Kidney (tissue), 13 donors: ENCODE measurements at regions not wholly inside any gene's neighbourhood (a gene's known extent, or its start where the extent isn't known, plus 50 kb on each side); places are given as distances from the start of the nearest gene placed in this dataset.

Experiments
- DNase-seq, 5 donors: peaks; one replicate each; pipeline ENCODE4 v3.0.0-alpha.2; 2013 to 2020
- FAIRE-seq: peaks from 2 replicates; lab custom pipeline; 2012; peaks lifted over from hg19 to GRCh38; lab: Jason Lieb, UNC
- H3K27ac ChIP-seq, 2 donors: one replicate each; pipeline ENCODE4 v1.7.0; 2013; ENCODE audit warnings: low read depth in 2 of 2, low read length in 2 of 2, inconsistent platforms in 1 of 2
- H3K27me3 ChIP-seq: one replicate; pipeline ENCODE4 v1.7.1; 2013; ENCODE audit warnings: low read length, inconsistent platforms; ENCODE audit not compliant: control insufficient read depth, insufficient read depth
- H3K36me3 ChIP-seq, 3 donors: one replicate each; pipeline versions ENCODE4 v1.7.0 to v1.7.1; 2013; ENCODE audit warnings: low read length in 3 of 3, control low read depth in 1 of 3, inconsistent platforms in 1 of 3; ENCODE audit not compliant: insufficient read depth in 3 of 3, control insufficient read depth in 2 of 3
- H3K4me1 ChIP-seq, 3 donors: one replicate each; pipeline versions ENCODE4 v1.7.0 to v1.7.1; 2013; ENCODE audit warnings: low read length in 3 of 3, inconsistent platforms in 1 of 3, low read depth in 1 of 3; ENCODE audit not compliant: control insufficient read depth in 2 of 3, insufficient read depth in 2 of 3
- H3K4me3 ChIP-seq, 3 donors: one replicate each; pipeline versions ENCODE4 v1.7.0 to v1.8.1; 2013; ENCODE audit warnings: low read length in 3 of 3, control low read depth in 1 of 3, inconsistent platforms in 1 of 3
- H3K9ac ChIP-seq, 3 donors: one replicate each; pipeline versions ENCODE4 v1.7.0 to v1.7.1; 2013; ENCODE audit warnings: low read length in 3 of 3, control low read depth in 1 of 3, inconsistent platforms in 1 of 3
- H3K9me3 ChIP-seq, 3 donors: one replicate each; pipeline versions ENCODE4 v1.7.0 to v1.7.1; 2013; ENCODE audit warnings: low read length in 3 of 3, control low read depth in 1 of 3, inconsistent platforms in 1 of 3; ENCODE audit not compliant: control insufficient read depth in 2 of 3, insufficient read depth in 1 of 3
- CTCF ChIP-seq: IDR thresholded peaks from 3 replicates; pipeline ENCODE4 v1.5.1; 2012; ENCODE audit warnings: mild to moderate bottlenecking, moderate library complexity, borderline replicate concordance; ENCODE audit not compliant: insufficient read depth; ENCODE audit errors: extremely low read depth
- intact Hi-C: fragments of 100-400 bp; cut with DNase I; formaldehyde crosslinking; loops from one replicate; pipeline ENCODE4 v1.11.1; 2022
- donor health status: control.
- donor health status: control.
- donor health status: control.
- donor health status: control.
- donor health status: control.
- donor health status: DM: yes; HTN: yes; CAD: no.
- donor health status: Normal renal cell carcinoma (clear cell type).

- TF ChIP-seq CTCF: no peak
- no peaks in the 10 kb centered on the region for H3K36me3 ChIP-seq
- no peaks in the 10 kb centered on the region for H3K4me1 ChIP-seq
- no peak overlapping the region for H3K9ac ChIP-seq
- FAIRE-seq: no peak
- intact Hi-C loops: no loop called here
- H3K27me3 ChIP-seq: no peaks in the 10 kb centered on the region
- no peak overlapping the region for H3K27ac ChIP-seq
- no peak overlapping the region for H3K4me3 ChIP-seq
- no peaks in the 10 kb centered on the region for H3K9me3 ChIP-seq
- DNase-seq: no peak
These were observed 103.0 kb downstream of the VCPKMT start for GRCh38 chr14:50013198-50013918.

GRCh38 chr14:50013934-50014333 lies 102.4 kb downstream of the VCPKMT start:
- Histone ChIP-seq H3K9me3 (no peaks in the 10 kb centered on the region), H3K4me1 (no peaks in the 10 kb centered on the region), H3K27me3 (no peaks in the 10 kb centered on the region), H3K27ac (no peak overlapping the region), H3K36me3 (no peaks in the 10 kb centered on the region), H3K4me3 (no peak overlapping the region), H3K9ac (no peak overlapping the region)
- no peak for FAIRE-seq
- TF ChIP-seq CTCF: no peak
- intact Hi-C loops: no loop called here
- DNase-seq: no peak

GRCh38 chr14:50014809-50015430 lies 101.5 kb downstream of the VCPKMT start:
- H3K9ac ChIP-seq: no peak overlapping the region
- DNase-seq: no peak
- H3K36me3 ChIP-seq: no peaks in the 10 kb centered on the region
- no peak for FAIRE-seq
- intact Hi-C loops: no loop called here
- H3K4me1 ChIP-seq: no peaks in the 10 kb centered on the region
- no peaks in the 10 kb centered on the region for H3K9me3 ChIP-seq
- H3K27ac ChIP-seq: no peak overlapping the region
- no peak overlapping the region for H3K4me3 ChIP-seq
- no peaks in the 10 kb centered on the region for H3K27me3 ChIP-seq
- TF ChIP-seq CTCF: no peak
